NCI-H345 treated with DMSO at 0.1 percent for 48 hours (cell line): ENCODE measurements at regions not wholly inside any gene's neighbourhood (a gene's known extent, or its start where the extent isn't known, plus 50 kb on each side); places are given as distances from the start of the nearest gene placed in this dataset.

Experiments
- DNase-seq: peaks from one replicate; lab custom pipeline; 2025; ENCODE audit not compliant: unreplicated experiment; lab: John Stamatoyannopoulos, UW

GRCh38 chr5:58074717-58075116, 385.2 kb downstream of the PLK2 start:
- no peak for DNase-seq

- DNase-seq: no peak
These were observed 385.7 kb downstream of the PLK2 start for GRCh38 chr5:58074222-58074621.

DNA sequence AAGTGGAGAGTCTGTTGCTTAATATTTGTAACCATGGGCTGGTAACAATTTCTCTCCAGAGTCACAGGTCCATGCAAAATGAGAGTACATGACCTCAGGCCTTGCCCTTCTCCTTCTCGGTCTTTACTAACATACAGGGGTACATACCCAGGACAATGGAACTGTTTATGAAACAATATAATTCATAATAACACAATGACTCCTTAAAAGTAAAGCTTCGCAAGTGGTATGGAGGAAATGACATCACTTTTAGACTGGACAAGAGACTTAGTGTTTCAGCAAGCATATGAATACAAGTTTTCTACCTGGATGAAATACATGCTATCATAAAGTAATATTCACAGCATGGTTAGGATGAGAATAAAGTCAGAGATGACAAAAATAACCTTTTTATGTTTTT, 386.6 kb downstream of the PLK2 start:
- DNase-seq: no peak

DNA sequence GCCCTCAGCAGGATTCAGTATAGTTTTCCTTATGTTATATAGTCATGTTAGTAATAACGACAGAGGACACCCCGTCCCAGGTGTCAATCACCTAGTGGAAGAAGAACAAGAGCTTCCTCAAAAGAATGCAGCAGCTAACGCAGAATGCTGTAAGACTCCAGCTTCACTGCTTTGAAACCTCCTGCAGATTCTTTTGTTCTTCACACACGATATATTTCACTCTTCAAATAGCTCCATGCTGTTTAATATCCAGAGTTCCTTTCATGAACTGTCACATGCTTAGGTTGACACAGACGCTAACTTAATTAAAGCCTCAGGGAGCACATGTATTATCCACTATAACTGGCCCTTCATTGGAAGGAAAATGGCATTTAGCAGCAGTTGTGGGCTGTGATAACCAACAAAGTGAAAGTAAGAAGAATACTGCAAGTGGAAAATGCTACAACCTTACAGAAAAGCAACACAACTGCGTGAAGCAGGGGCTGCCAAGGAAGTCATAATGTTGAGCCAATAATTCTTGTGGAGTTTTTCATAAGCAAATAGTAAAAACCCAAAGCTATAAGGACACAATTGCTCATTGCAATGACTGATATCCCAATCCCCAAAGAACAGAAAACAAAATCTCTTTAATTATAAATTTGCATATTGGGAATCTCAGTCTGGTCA, 387.5 kb downstream of the PLK2 start:
- no peak for DNase-seq

DNA sequence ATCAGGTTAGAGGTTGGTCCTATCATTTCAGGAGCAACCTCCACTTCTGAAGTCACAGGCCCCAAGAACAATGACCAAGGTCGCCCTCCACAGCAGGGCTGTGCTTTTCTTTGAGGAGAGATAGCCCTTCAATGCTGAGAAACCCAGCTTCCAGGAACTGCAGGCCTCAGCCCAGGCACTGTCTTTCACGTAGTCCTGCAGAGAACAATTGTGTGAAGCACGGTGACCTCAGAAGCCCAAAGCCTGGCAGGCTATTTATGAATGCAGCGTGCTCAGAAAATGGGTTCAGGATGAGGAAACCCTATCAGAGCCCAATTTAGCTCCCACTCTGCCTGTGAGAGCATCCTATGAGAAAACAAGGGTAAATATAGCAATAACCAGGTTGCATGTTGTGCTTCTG, 388.3 kb downstream of the PLK2 start:
- DNase-seq: no peak

GRCh38 chr5:58069846-58070245, 390.0 kb downstream of the PLK2 start:
- DNase-seq: no peak

DNA sequence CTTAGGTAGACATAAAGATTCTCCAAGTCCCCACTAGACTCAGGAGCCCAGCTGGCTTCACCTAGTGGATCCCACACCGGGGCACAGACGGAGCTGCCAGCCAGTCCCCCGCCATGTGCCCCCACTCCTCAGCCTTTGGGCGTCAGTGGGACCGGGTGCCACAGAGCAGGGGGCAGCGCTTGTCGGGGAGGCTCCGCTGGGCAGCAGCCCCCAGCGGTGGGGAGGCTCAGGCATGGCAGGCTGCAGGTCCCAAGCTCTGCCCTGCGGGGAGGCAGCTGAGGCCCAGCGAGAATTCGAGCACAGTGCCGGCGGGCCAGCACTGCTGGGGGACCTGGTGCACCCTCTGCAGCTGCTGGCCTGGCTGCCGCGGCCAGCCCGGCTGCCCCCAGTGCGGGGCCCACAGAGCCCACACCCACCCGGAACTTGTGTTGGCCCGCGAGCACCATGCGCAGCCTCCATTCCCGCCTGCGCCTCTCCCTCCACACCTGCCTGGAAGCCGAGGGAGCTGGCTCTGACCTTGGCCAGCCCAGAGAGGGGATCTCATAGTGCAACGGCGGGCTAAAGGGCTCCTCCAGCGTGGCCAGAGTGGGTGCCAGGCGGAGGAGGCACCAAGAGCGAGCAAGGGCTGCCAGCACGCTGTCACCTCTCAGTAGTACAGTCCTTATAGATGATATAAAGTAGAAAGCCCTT, 390.7 kb downstream of the PLK2 start:
- DNase-seq: no peak

- DNase-seq: no peak
These were observed 393.3 kb downstream of the PLK2 start for GRCh38 chr5:58066557-58066956.

- no peak for DNase-seq
These were observed 393.8 kb downstream of the PLK2 start for GRCh38 chr5:58066076-58066475.

DNA sequence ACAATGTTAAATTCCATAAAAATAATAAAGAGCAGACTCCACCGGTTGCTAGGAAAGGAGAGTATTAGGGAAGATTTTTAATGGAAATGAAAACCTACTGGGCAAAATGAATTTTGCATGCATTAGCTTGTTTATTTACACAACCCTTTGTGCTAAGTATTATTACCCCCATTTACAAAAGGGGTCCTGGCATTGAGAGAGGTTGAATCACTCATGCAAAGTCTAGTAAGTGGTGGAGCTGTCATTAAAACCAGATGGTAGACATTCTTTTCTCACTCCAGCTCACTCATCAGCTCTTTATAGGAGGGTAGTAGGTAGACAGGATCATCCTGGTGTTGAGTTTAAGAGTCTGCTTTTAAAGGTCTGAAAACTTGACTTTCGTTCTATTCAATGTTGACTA, 395.1 kb downstream of the PLK2 start:
- no peak for DNase-seq

DNA sequence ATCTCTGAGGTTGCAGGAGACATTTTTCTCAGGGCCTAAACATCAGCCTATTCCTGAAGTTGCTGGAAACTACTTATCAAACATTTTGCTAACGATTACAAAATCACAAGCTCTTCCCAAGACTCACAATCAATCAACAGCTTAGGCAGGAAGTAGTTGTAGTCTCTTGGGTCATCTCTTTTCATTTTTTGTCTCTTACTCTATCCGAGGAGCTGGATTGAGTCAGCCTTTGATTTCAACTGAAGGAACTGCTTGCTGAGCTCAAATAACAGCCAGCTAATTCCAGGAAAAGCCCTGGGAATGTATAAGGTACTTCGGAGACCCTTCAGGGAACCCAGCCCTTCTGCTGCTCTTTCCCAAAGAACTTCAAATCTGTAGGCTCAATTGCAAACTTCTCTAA, 398.9 kb downstream of the PLK2 start:
- DNase-seq: no peak

DNA sequence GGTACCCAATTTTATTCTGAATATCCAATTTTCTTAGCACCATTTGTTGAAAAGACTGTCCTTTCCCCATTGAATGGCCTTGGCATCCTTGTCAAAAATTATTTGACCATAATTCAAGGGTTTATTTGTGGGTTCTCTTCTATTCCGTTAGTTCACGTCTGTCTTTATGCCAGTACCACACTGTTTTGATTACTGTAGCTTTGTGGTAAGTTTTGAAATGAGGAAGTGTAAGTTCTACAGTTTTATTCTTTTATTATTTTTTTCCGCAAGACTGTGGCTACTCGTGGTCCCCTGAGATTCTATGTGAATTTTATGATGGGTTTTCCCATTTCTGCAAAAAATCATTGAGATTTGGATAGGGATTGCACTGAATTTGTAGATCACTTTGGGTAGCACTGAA, 402.6 kb downstream of the PLK2 start:
- DNase-seq: no peak

DNA sequence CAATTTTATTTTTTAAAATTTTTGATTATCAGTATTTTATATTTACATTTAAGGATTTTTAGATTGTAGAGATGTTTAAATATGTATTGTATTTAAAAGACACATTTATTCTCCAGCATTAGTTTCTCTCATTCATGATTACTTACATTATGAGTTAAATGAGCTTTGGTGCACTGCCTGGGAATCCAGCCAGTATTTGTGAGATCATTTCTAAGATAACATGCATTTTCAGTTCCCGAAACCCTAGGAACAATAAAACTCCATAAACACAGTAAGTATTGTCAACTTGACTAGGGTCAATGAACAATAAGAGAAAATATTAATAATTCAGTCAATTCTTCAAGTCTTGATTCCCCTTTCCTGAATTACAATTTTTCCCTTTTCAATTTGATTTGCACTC, 403.3 kb downstream of the PLK2 start:
- no peak for DNase-seq

DNA sequence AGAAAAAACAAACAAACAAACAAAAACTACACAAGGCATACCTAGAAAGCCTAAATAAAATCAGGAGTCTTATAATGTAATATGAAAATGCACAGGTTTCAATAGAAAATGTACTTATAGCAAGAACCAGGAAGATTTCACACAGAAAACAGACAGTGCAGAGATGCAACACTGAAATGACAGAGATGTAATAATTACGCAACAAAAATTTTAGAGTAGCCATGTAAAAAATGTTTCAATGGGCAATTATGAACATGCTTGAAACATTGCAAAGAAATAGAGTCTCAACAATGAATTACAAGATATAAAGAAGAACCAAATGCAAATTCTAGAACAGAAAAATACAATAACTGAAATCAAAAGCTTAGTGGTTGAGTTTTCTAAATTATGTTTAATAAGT, 405.9 kb downstream of the PLK2 start:
- DNase-seq: no peak

- no peak for DNase-seq
These were observed 410.9 kb downstream of the PLK2 start for GRCh38 chr5:58048954-58049353.

DNA sequence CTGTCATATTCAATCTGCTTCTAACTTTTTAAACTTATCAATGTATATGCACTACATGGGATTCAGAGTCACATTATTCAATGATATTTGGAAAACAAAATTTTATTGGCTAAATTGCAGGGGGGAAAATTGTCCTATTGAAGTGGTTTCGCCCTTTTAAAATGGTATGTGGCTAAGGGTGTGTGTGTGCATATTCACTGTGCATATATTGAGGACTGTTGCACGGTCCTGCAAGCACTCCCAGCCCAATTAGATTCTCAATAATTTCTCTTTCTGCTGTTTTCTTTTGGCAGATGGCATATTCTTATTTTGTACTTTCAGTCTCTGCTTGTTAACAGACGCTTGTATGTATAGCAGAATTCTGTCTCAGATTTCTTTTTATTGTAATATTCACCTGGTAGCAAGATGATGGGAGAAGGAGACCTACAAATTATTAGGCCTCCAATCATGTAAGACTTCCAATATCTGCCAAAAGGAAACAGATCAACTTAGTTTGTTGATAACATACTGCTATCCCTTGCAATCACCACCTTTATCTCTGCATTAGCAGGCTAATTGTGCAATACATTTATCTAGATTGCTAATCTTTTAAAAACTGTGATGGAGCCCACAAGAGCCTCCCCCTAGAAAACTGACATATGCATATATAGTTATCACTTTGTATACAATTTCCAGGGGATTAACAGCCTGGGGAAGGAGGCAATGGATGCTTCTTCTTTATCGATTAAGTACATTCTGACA, 411.5 kb downstream of the PLK2 start:
- no peak for DNase-seq

DNA sequence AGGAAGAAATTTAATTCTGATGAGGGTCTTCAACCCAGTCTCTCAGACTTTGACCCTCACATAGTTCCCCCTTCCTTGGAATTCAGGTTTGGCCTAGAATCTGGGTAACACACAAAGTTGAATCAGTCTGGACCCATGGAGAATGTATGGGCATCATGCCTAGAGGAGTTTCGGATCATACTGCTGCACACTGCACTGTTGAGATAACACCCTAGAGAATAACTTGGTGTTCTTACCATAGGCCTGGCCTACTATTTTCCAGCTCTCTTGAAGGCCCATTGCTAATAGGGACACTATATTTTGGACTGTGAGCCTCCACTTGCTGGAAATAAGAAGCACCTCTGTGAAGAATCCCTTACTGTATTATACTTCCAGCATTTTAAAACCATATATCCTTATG, 413.5 kb downstream of the PLK2 start:
- DNase-seq: no peak

DNA sequence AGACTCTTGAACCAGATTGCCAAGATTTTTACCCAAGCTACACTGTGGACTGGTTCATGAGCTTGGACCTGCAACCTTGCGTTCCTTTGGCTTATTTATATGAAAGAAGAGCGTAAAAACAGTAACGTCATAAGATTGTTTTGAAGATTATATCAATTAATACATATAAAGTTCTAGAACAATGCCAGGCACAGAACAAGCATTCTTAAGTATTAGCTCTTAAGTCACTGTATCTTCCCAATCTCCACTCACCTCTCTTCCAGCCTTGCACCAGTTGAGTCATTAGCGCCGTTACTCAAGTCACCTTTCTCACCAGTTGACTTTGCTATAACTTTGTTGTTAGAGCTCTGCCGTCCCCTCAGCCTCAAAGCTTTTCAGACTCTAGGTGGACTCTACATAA, 415.7 kb downstream of the PLK2 start:
- no peak for DNase-seq

- no peak for DNase-seq
These were observed 416.6 kb downstream of the PLK2 start for GRCh38 chr5:58043032-58043945.

DNA sequence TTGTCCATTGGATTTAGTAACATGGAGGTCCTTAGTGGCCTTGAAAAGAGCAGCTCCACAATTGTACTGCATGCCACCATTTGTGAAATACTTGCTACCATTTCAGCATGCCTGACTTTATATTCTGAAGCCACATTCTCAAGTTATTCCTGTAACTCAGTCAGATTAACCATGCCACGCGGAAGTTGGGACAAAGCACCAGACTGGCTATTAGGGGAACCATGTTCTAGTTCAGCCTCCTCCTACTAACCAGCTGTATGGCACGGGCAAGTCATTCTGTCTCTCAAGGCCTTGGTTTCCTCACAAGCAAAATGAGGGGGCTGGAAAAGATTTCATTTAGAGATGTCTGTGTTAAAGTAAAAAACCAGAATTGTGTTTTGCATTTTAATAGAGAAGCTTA, 418.0 kb downstream of the PLK2 start:
- no peak for DNase-seq

DNA sequence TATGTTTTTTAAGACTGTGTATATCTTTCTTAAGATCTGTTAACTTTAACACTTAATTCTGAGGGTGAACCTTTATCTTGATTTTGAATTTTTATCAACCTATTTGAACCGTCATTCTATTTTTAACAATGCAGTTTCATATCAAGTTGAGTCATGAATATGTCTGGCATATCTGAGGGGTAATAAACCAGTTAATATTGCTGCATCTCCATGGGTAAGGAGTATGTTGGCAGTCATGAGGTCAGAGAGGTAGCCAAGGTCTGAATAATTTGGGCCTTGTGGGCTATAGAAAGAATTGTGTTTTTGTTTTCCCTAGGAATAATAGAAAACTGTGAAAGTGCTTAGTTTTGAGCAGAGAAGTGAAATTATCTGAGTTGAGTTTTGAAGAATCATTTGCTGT, 419.0 kb downstream of the PLK2 start:
- DNase-seq: no peak
